Activated CD8-positive, alpha-beta memory T cell treated with anti-CD3 and anti-CD28 coated beads, Interleukin-2, amount 50 U/mL, for 24 hours (primary cell): ENCODE measurements at regions not wholly inside any gene's neighbourhood (a gene's known extent, or its start where the extent isn't known, plus 50 kb on each side); places are given as distances from the start of the nearest gene placed in this dataset.

Experiments
- DNase-seq: peaks from one replicate; pipeline ENCODE4 v3.0.0-alpha.2; 2020; ENCODE audit errors: extremely low read depth

GRCh38 chr6:5946701-5947100 is 60.0 kb downstream of the NRN1 start:
- DNase-seq: no peak

GRCh38 chr6:5946181-5946580 is 60.5 kb downstream of the NRN1 start:
- DNase-seq: no peak

DNA sequence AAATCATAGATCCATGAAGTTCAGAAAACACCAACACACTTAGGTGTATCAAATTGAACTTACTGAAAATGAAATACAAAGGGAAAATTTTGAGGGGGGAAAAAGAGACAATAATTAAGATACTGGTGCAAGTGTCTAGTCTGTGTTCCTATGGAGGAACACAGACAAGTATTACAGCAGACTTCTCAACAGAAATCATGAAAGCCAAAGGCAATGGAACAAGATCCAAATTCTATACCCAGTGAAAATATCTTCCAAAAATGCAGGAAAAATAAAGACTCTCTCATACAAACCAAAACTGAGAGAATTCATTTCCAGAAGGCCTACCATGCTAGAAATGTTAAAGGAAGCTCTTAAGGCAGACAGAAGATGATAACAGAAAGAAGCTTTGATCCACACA is 63.1 kb downstream of the NRN1 start:
- no peak for DNase-seq

DNA sequence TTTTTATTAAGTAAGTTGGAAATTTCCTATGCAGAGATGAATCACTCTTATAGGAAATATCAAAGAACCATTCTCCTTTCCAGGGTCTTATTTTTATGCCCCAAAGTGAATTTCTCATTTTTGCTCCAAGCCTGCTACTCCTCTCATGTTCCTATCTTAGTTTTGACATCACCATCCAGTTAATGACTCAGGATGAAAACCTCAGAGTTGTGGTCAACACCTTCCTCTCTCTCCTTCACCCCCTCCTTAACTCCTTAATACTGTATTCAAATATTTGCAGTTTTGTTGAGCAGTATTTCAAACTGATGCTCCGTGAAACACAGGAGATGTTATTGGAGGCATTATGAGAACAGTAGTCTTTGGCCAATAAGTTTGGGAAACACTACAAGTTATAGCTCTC is 64.1 kb downstream of the NRN1 start:
- no peak for DNase-seq

GRCh38 chr6:5941188-5941587 is 65.5 kb downstream of the NRN1 start:
- DNase-seq: no peak

DNA sequence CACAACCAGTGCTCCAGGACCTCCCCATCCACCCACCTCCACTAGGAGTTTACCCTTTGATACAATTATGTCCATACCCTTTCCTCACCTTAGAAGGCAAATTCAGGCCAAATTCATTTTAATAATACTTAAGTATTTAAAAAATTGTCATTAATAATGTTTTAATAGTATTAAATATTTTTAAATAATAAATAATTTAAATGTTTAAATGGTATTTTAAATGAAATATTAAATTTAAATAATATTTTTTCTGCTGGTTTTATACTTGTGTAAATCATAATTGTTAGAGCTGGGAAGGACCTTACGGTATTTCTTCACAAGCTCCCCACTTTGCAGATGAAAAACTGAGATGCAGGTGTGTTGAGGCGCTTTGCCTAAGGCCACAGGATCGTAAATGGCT is 67.8 kb downstream of the NRN1 start:
- DNase-seq: no peak

GRCh38 chr6:5937936-5938706 is 68.6 kb downstream of the NRN1 start:
- no peak for DNase-seq

- no peak for DNase-seq
These were observed 69.4 kb downstream of the NRN1 start for GRCh38 chr6:5937169-5937909.

GRCh38 chr6:5936631-5937030 is 70.1 kb downstream of the NRN1 start:
- DNase-seq: no peak

- DNase-seq: no peak
These were observed 70.6 kb downstream of the NRN1 start for GRCh38 chr6:5936140-5936539.

GRCh38 chr6:5930968-5931367 is 75.8 kb downstream of the NRN1 start:
- DNase-seq: no peak

- no peak for DNase-seq
These were observed 76.5 kb downstream of the NRN1 start for GRCh38 chr6:5930143-5930770.

DNA sequence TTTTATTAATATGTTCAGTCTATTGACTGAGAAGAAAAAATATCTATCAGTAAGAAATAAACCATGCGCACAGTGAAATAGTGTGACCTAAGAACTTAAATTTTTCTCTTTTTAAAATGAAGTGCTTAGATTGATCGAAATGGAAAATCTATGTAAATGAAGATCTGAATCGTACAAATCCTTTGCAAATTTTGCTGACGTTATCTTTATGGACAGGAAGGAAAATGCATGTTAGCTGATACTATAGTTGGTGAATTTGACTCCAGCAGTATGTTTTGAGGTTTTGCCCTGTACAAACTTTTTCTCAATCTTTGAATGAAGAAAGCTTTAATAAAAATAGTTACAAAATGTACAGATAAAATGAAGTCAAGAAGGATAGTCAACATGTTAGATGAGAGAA is 82.9 kb downstream of the NRN1 start:
- DNase-seq: no peak

DNA sequence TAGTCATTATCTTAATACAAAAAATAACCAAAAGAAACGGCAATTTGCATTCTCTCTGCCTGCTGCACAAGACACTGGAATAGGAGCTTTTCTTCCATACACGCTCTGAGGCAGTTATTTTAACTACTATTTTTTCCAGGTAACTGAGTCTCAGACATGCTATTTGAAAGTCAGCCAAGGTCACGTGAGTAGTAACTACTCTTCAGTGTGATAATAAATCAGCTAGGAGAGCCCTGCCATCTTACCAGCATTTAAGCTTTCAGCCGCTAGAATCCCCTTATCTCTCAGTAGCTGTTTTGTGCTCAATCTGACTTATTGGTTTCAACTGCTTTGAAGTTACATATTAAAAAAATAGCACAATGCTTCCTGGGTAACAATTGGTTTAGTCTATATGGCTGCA is 84.5 kb downstream of the NRN1 start:
- no peak for DNase-seq

DNA sequence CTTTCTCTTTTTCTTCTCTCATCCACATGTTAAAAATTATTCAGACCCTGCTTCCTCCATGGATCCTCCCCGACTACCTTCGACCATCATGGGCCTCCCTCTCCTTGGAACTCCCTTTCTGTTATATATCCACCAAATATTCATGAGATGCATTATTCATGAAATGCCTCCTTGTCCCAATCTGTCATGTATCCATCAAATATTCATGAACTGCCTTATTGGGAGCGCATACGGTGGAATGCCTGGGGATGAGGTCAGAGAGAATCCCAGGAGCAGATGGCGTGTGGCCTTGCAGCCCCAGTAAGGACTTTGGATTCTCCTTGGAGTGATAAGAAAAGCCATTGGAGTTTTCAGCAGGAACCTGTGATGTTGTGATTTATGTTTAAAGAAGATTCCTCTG is 97.0 kb downstream of the NRN1 start:
- no peak for DNase-seq

GRCh38 chr6:5906842-5907241 is 99.9 kb downstream of the NRN1 start:
- DNase-seq: no peak

DNA sequence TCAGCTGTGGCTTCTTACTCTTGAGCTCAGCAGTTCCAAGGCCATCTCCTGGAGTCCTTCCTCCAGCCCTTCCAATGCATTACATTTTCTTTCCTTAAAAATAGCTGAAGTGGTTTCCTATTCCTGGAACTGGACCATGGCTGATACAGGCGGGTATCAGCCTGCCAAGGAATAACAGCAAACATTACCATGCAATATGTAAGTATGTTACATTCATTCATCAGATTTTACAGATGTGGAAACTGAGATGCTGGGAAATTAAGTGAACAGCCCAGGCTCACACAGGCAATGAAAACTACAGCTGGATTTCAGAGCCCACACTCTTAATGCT is 100.4 kb downstream of the NRN1 start:
- DNase-seq: no peak

DNA sequence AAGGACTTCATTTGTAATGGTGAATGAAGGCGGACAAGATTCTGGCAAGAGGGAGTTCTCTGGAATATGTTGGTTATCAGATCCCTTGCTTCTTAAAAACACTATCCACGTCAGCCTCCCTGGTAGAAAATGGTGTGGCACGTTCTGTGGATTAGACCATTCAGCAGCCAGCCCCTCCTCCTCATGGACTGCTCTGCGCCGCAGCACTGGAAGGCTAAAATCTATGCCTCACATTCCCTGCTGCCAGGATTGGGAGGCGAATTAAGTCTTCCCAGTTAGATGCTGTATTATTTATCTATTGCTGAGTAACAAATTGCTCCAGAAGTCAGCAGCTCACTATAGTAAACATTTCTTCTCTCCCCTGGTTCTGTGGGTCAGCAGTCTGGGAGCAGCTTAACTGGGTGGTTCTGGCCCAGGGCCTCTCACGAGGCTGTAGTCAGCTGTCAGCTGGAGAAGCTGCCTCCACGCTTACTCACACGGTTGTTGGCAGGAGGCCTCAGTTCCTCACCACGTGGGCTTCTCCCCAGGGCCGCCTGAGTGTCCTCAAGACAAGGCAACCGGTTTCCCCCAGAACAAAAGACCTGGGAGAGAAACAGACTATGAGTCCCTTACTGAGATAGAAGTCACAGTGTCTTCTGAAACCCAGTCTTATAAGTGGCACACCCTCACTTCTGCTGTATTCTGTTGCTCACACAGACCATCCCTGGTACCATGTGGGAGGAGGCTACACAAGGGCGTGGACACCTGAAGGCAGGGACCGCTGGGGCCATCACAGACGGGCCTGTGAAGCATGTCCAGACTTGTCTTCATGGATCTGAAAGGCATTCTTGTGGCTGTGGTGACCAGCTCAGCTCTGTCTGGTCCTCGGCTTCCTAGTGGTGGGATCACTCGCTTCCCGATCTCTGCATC is 101.0 kb downstream of the NRN1 start:
- DNase-seq: no peak

- DNase-seq: no peak
These were observed 102.2 kb downstream of the NRN1 start for GRCh38 chr6:5904532-5904931.

- no peak for DNase-seq
These were observed 107.3 kb downstream of the NRN1 start for GRCh38 chr6:5899216-5900045.

DNA sequence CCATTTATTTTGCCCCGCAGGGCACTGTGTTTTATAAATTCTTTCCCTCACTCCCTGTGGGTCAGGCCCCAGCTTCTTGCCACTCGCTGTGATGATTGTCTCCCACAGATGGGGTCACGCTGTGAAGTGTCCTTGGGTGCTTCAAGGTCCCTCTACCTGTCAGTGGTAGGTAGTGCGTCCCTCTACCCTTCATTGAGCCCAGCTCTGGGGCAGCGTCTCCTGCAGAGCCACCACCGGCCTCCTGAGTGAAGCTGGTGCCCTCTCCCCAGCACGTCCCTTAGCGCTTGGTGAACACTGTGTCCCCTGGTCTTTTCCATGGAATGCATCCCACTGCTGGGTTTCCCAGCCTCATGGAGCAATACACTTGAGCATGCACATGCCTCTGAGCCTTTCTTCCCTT is 108.2 kb downstream of the NRN1 start:
- no peak for DNase-seq
